K562 (cell line): ENCODE measurements at regions not wholly inside any gene's neighbourhood (a gene's known extent, or its start where the extent isn't known, plus 50 kb on each side); places are given as distances from the start of the nearest gene placed in this dataset.
A peak's percentile ranks its signal among the peaks of the same experiment; 100 is the strongest.

Experiments used
- AFF1 ChIP-seq, 2 experiments: fragments of 450-650 bp; IDR thresholded peaks; 2 replicates each; pipeline ENCODE4 v1.6.1; 2018; ENCODE audit warnings: mild to moderate bottlenecking in 2 of 2, low read depth in 1 of 2; ENCODE audit not compliant: partially characterized antibody in 2 of 2
- ARID2 ChIP-seq: fragments of 450-650 bp; IDR thresholded peaks from 2 replicates; pipeline ENCODE4 v1.6.1; 2017; ENCODE audit warnings: antibody characterized with exemption, mild to moderate bottlenecking
- CHAMP1 ChIP-seq: fragments of 450-650 bp; IDR thresholded peaks from 2 replicates; pipeline ENCODE4 v1.6.1; 2016; ENCODE audit warnings: mild to moderate bottlenecking
- EHMT2 ChIP-seq: fragments of 450-650 bp; IDR thresholded peaks from 2 replicates; pipeline ENCODE4 v1.6.1; 2018; ENCODE audit warnings: antibody characterized with exemption
- MLX ChIP-seq, 2 experiments: fragments of 450-650 bp in 1 of 2; sonication (generic) in 1 of 2; formaldehyde crosslinking; conservative IDR thresholded peaks; 2 replicates each; pipeline versions ENCODE4 v1.4.0 to v1.8.1; 2020 to 2022; ENCODE audit warnings: mild to moderate bottlenecking in 1 of 2, missing genetic modification reagents in 1 of 2
- MXD1 ChIP-seq: fragments of 250-450 bp; sonication (Bioruptor Pico); IDR thresholded peaks from 2 replicates; pipeline ENCODE4 v1.8.0; 2021; ENCODE audit warnings: borderline replicate concordance, mild to moderate bottlenecking, moderate library complexity; ENCODE audit not compliant: poor library complexity, severe bottlenecking
- NR0B1 ChIP-seq: fragments of 450-650 bp; IDR thresholded peaks from one replicate; pipeline ENCODE4 v1.6.1; 2018; ENCODE audit warnings: mild to moderate bottlenecking, moderate library complexity; ENCODE audit not compliant: partially characterized antibody
- REST ChIP-seq, 2 experiments: fragments of 450-650 bp; formaldehyde crosslinking in 1 of 2; IDR thresholded peaks; 2 replicates each; pipeline versions ENCODE4 v1.4.0 to v1.6.1; 2014 to 2020; ENCODE audit warnings: mild to moderate bottlenecking in 2 of 2, borderline replicate concordance in 1 of 2, low read depth in 1 of 2
- ZNF77 ChIP-seq: fragments of 250-450 bp; sonication (Bioruptor Pico); IDR thresholded peaks from 2 replicates; pipeline ENCODE4 v1.5.0; 2020

- TF ChIP-seq CHAMP1 (peak; percentile 34; the same call in 1 of the 2 replicates), MLX (CRISPR knock-in tag; conservative IDR thresholded peaks at IDR 0.05) (no peak), REST (IDR thresholded peaks at IDR 0.05; ENCODE audit: borderline replicate concordance) (peak; percentile 98), REST (CRISPR knock-in tag; IDR thresholded peaks at IDR 0.05; ENCODE audit: low read depth) (peak; percentile 93), ARID2 (no peak), ZNF77 (no peak), MXD1 (CRISPR knock-in tag) (no peak), AFF1 (IDR thresholded peaks at IDR 0.05; ENCODE audit: low read depth in 1 of 2, partially characterized antibody in 2 of 2) (peak in 1 of 2 experiments; percentile 81), NR0B1 (no peak), EHMT2 (peak; percentile 97)
Measured at GRCh38 chr16:17784073-17784472, 313.3 kb upstream of the XYLT1 start (continued).
